NB4 (cell line): ENCODE measurements at regions not wholly inside any gene's neighbourhood (a gene's known extent, or its start where the extent isn't known, plus 50 kb on each side); places are given as distances from the start of the nearest gene placed in this dataset.

Experiments
- DNase-seq: peaks from one replicate; pipeline ENCODE4 v3.0.0; 2010; ENCODE audit warnings: low read depth
- H3K4me3 ChIP-seq: one replicate; pipeline ENCODE4 v1.5.1; 2011; ENCODE audit warnings: mild to moderate bottlenecking, low read depth, low read length, moderate library complexity
- MYC ChIP-seq: IDR thresholded peaks from 2 replicates; pipeline ENCODE4 v1.6.1; 2011; ENCODE audit warnings: low read depth, low read length
- POLR2A ChIP-seq: IDR thresholded peaks from 2 replicates; pipeline ENCODE4 v1.6.1; 2011; ENCODE audit warnings: mild to moderate bottlenecking; ENCODE audit not compliant: insufficient read length; ENCODE audit errors: extremely low read depth
- TF ChIP-seq, protein P1 (sequence below): IDR thresholded peaks from one replicate; pipeline ENCODE4 v1.5.1; 2012; ENCODE audit warnings: low read depth, low read length
- TF ChIP-seq, protein P2 (sequence below): IDR thresholded peaks from 2 replicates; pipeline ENCODE4 v1.6.1; 2011; ENCODE audit warnings: low read depth, low read length

- TF ChIP-seq MYC, result no peak
- TF ChIP-seq POLR2A, result no peak
- TF ChIP-seq, protein P1, sequence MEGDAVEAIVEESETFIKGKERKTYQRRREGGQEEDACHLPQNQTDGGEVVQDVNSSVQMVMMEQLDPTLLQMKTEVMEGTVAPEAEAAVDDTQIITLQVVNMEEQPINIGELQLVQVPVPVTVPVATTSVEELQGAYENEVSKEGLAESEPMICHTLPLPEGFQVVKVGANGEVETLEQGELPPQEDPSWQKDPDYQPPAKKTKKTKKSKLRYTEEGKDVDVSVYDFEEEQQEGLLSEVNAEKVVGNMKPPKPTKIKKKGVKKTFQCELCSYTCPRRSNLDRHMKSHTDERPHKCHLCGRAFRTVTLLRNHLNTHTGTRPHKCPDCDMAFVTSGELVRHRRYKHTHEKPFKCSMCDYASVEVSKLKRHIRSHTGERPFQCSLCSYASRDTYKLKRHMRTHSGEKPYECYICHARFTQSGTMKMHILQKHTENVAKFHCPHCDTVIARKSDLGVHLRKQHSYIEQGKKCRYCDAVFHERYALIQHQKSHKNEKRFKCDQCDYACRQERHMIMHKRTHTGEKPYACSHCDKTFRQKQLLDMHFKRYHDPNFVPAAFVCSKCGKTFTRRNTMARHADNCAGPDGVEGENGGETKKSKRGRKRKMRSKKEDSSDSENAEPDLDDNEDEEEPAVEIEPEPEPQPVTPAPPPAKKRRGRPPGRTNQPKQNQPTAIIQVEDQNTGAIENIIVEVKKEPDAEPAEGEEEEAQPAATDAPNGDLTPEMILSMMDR, result no peak
- TF ChIP-seq, protein P2, sequence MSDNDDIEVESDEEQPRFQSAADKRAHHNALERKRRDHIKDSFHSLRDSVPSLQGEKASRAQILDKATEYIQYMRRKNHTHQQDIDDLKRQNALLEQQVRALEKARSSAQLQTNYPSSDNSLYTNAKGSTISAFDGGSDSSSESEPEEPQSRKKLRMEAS, result no peak
- no peak for DNase-seq
- H3K4me3 ChIP-seq, result no peak overlapping the region
Measured at GRCh38 chr2:215697496-215697895, 261.6 kb upstream of the FN1 start.

GRCh38 chr2:215697003-215697402 is 261.1 kb upstream of the FN1 start:
- TF ChIP-seq, protein P2, result no peak
- TF ChIP-seq MYC, result no peak
- no peak for TF ChIP-seq POLR2A
- TF ChIP-seq, protein P1, result no peak
- H3K4me3 ChIP-seq, result no peak overlapping the region
- DNase-seq, result no peak

- no peak for DNase-seq
- H3K4me3 ChIP-seq, result no peak overlapping the region
- TF ChIP-seq, protein P1, result no peak
Measured at GRCh38 chr2:215695861-215696260, 260.0 kb upstream of the FN1 start.

- TF ChIP-seq, protein P2, result no peak
- TF ChIP-seq POLR2A, result no peak
- TF ChIP-seq, protein P1, result no peak
- TF ChIP-seq MYC, result no peak
- H3K4me3 ChIP-seq, result no peak overlapping the region
- DNase-seq, result no peak
Measured at GRCh38 chr2:215693999-215694580, 258.2 kb upstream of the FN1 start.

GRCh38 chr2:215693193-215693998 is 257.5 kb upstream of the FN1 start:
- DNase-seq, result no peak
- H3K4me3 ChIP-seq, result no peak overlapping the region
- TF ChIP-seq POLR2A (no peak), MYC (no peak)
- TF ChIP-seq, protein P2, result no peak
- TF ChIP-seq, protein P1, result no peak
